ENCODE measurements at regions not wholly inside any gene's neighbourhood (a gene's known extent, or its start where the extent isn't known, plus 50 kb on each side); places are given as distances from the start of the nearest gene placed in this dataset.

DNA sequence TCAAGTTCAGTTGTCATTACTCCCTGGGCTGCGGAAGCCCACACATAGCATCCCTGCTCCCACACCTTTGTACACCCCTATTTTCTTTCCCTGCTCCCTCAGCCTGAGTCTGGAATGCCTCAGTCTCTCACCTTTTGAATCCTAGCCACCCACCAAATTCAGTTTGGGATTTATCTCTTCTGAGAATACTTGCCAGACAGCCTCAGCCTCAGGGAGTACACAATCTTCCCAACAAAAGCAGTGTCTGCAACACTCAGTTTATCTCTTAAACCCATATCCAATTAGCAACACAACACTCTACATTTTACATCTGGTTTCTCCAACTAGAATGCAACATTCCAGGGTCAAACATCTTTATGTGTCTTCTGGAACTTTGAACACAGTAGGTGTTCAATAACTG lies 190.2 kb downstream of the GPAM start:
- ChIA-PET POLR2A (no interaction called here), CTCF (no interaction called here)
- Histone ChIP-seq H3K9me3 (ENCODE audit: control insufficient read depth, insufficient read depth, low read depth, low read length) (no peaks in the 10 kb centered on the region; the same call in 1 of the 2 replicates), H3K27ac (ENCODE audit: extremely low read depth, low read depth, low read length) (no peak overlapping the region), H3K4me3 (ENCODE audit: low read depth, low read length) (no peak overlapping the region), H3K36me3 (ENCODE audit: control insufficient read depth in 2 of 2, insufficient read depth in 1 of 2, low read length in 2 of 2) (no peaks in the 10 kb centered on the region), H3K4me1 (ENCODE audit: control insufficient read depth, insufficient read depth, low read length) (no peaks in the 10 kb centered on the region)
- TF ChIP-seq OVOL3 (tag by site-specific recombination; IDR thresholded peaks at IDR 0.05) (no peak), ZNF560 (tag by site-specific recombination; IDR thresholded peaks at IDR 0.05; ENCODE audit: borderline replicate concordance) (no peak), KLF9 (tag by site-specific recombination; IDR thresholded peaks at IDR 0.05; ENCODE audit: low read depth) (no peak), ZNF624 (tag by site-specific recombination; IDR thresholded peaks at IDR 0.05) (no peak), ZNF248 (tag by site-specific recombination; IDR thresholded peaks at IDR 0.05) (no peak), IKZF3 (tag by site-specific recombination; IDR thresholded peaks at IDR 0.05) (no peak), ZNF2 (tag by site-specific recombination; IDR thresholded peaks at IDR 0.05) (no peak), ZNF19 (tag by site-specific recombination; IDR thresholded peaks at IDR 0.05; ENCODE audit: low read depth) (no peak), ZNF274 (IDR thresholded peaks at IDR 0.05; ENCODE audit: low read length) (no peak), ZNF274 (tag by site-specific recombination; IDR thresholded peaks at IDR 0.05; ENCODE audit: borderline replicate concordance) (no peak)
- TF ChIP-seq, protein P1, sequence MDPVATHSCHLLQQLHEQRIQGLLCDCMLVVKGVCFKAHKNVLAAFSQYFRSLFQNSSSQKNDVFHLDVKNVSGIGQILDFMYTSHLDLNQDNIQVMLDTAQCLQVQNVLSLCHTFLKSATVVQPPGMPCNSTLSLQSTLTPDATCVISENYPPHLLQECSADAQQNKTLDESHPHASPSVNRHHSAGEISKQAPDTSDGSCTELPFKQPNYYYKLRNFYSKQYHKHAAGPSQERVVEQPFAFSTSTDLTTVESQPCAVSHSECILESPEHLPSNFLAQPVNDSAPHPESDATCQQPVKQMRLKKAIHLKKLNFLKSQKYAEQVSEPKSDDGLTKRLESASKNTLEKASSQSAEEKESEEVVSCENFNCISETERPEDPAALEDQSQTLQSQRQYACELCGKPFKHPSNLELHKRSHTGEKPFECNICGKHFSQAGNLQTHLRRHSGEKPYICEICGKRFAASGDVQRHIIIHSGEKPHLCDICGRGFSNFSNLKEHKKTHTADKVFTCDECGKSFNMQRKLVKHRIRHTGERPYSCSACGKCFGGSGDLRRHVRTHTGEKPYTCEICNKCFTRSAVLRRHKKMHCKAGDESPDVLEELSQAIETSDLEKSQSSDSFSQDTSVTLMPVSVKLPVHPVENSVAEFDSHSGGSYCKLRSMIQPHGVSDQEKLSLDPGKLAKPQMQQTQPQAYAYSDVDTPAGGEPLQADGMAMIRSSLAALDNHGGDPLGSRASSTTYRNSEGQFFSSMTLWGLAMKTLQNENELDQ (tag by site-specific recombination; IDR thresholded peaks at IDR 0.05; ENCODE audit: low read depth): no peak

DNA sequence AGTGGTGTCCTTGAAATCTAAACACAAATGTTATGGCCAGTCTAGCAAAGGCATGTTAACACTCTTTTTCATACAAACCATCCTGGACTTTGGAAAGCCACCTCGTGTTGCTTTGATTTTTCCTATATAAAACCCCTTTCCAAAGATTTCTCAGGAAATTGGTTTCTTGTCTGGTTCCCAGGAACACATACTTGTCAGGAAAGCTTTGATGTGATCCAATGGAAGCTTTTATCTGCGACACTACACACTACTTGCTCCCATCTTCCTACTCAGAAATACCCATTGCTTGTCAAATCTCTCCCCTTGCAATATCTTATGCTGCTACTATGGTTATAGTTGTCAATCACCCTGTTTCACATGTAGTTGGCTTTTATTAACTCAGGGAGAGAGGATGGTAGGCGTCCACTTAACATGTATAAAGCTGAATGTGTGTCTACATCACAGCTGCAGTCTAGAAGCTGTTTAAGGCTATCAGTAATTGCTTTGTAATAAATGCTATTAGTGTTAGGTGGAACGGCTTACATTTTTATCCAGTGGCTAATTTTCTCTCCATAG lies 189.6 kb downstream of the GPAM start:
- H3K36me3 ChIP-seq (ENCODE audit: control insufficient read depth in 2 of 2, insufficient read depth in 1 of 2, low read length in 2 of 2): no peaks in the 10 kb centered on the region
- no peak overlapping the region for H3K4me3 ChIP-seq (ENCODE audit: low read depth, low read length)
- H3K27ac ChIP-seq (ENCODE audit: extremely low read depth, low read depth, low read length): no peak overlapping the region
- CTCF ChIA-PET: no interaction called here
- POLR2A ChIA-PET: no interaction called here
- H3K9me3 ChIP-seq (ENCODE audit: control insufficient read depth, insufficient read depth, low read depth, low read length): no peaks in the 10 kb centered on the region; the same call in 1 of the 2 replicates
- TF ChIP-seq PRDM1 (tag by site-specific recombination; IDR thresholded peaks at IDR 0.05) (no peak), ZNF138 (tag by site-specific recombination; IDR thresholded peaks at IDR 0.05; ENCODE audit: borderline replicate concordance) (no peak), ZNF626 (tag by site-specific recombination; IDR thresholded peaks at IDR 0.05) (no peak), ZNF600 (tag by site-specific recombination; IDR thresholded peaks at IDR 0.05) (no peak), ZNF707 (tag by site-specific recombination; IDR thresholded peaks at IDR 0.05) (no peak), ZBTB7A (tag by site-specific recombination; IDR thresholded peaks at IDR 0.05; ENCODE audit: low read depth) (no peak), SP7 (tag by site-specific recombination; IDR thresholded peaks at IDR 0.05) (no peak), ZNF670 (tag by site-specific recombination; IDR thresholded peaks at IDR 0.05; ENCODE audit: low read depth) (no peak), ZNF660 (tag by site-specific recombination; IDR thresholded peaks at IDR 0.05) (no peak), ZNF623 (tag by site-specific recombination; IDR thresholded peaks at IDR 0.05) (no peak)
- H3K4me1 ChIP-seq (ENCODE audit: control insufficient read depth, insufficient read depth, low read length): no peaks in the 10 kb centered on the region

DNA sequence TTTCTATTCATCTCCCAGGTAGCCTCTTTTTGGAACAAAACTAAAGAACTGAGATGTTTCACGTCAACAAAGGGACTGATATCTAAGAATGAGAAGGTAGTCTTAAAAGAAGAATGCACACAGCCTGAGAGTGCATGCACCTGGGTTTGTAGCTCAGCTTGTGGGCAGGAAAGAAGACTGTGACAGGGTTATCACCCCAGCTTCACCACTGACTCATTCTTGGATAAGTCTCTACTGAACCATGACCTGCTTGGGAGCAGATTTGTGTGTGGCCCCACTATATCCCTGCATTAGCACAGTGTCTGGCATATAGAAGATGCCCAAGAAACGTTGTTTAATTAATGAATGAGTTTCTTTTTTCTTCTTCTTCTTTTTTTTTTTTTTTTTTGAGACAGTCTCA lies 187.5 kb downstream of the GPAM start:
- no peak for TF ChIP-seq GLI4 (tag by site-specific recombination; IDR thresholded peaks at IDR 0.05)
- no peak for TF ChIP-seq ZNF561 (tag by site-specific recombination; IDR thresholded peaks at IDR 0.05; ENCODE audit: borderline replicate concordance)
- TF ChIP-seq ZFP41 (tag by site-specific recombination; IDR thresholded peaks at IDR 0.05; ENCODE audit: borderline replicate concordance): no peak
- no peak for TF ChIP-seq ZNF223 (tag by site-specific recombination; IDR thresholded peaks at IDR 0.05)
- Histone ChIP-seq H3K27ac (ENCODE audit: extremely low read depth, low read depth, low read length) (no peak overlapping the region), H3K9me3 (ENCODE audit: control insufficient read depth, insufficient read depth, low read depth, low read length) (no peaks in the 10 kb centered on the region; the same call in 1 of the 2 replicates), H3K4me1 (ENCODE audit: control insufficient read depth, insufficient read depth, low read length) (no peaks in the 10 kb centered on the region), H3K4me3 (ENCODE audit: low read depth, low read length) (no peak overlapping the region), H3K36me3 (ENCODE audit: control insufficient read depth in 2 of 2, insufficient read depth in 1 of 2, low read length in 2 of 2) (no peaks in the 10 kb centered on the region)
- ChIA-PET POLR2A (no interaction called here), CTCF (interaction anchor here (1.0 kb wide), 1 partner anchor 312 kb away, joined by 3 read pairs; no protein-coding TSS in a partner anchor)

Measured in HEK293 (cell line).